GM19397 (cell line): ENCODE measurements at regions not wholly inside any gene's neighbourhood (a gene's known extent, or its start where the extent isn't known, plus 50 kb on each side); places are given as distances from the start of the nearest gene placed in this dataset.
"Not testable (repeated sequence)": the region's sequence is repeated elsewhere in the genome, so short reads cannot be mapped to it uniquely, and the experiment has no call there.

Experiments
- ATAC-seq: cut with Tn5 transposase; IDR thresholded peaks from one replicate; pipeline ENCODE4 v1.9.1; 2021; ENCODE audit warnings: mild to moderate bottlenecking, moderate library complexity; ENCODE audit not compliant: unreplicated experiment

DNA sequence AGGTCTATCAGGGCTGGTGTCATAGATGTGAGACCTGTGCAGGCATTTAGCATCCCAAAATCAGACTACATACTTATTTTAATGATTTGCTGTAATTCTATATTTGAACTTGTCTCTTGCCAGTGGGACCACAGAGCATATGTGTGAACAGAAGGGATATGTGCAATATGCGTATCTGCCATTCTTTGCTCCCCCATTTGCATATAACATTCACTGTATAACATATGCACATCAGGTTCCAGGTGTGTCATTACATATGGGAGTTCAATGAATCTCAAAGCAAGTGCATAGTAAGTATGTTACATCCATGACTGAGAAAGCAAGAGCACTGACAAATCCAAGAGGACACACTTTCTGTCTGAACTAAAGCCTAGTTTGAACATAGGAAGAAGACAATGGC is 1115.1 kb upstream of the CNTN5 start:
- no peak for ATAC-seq

DNA sequence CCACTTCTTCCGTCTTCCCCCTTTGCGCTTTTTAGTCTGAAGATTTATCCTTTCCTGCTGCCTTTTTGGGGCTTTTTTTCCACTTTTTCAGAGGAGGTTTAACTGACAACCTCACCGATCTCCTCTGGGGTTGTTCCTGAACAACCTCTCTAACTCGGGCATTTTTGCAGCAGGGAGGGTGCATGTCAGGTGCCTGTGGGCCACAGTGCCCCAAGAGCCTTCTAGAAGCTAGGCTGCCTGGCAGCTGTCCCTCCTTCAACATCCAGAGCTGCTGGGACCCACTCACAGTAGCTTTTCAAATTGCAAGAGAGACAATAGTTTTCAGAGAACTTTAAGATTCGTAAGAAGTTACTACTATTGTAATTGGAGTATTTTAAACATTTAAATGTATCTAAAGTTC is 1112.4 kb upstream of the CNTN5 start:
- no peak for ATAC-seq

DNA sequence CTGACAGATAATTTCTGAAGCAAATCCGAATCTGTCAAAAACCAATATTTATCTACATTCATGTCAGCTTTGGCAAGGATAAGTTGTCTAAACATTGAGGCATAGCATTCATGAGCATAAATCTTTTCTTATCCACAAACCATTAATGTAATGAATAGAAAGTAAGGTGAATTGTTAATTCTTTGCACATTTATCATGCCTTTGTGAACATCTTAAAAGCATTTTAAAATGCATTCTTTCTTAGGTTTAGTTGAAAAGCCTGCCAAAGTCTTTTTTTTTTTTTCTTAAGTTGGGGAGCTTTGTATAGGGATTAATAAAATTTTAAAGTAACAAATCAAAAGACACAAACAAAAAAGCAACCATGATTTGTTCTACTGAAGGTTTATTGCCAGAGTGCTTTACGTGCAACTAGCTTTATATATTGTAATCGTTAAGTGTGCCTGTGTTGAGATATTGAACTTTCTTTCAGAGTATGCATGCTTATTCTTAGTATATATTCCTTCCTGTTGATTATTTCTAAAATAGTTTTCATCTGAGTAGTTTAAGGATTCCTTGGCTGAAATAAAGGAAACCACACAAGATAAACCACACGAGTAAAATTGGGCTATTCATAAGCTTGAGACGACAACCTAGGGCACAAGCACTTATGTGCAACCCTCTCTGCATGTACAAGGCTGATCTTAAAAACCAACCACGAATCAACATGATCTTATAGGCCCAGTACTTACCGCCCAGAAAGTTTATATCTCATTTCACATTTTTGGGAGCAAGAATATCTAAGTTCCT is 1110.9 kb upstream of the CNTN5 start:
- no peak for ATAC-seq

DNA sequence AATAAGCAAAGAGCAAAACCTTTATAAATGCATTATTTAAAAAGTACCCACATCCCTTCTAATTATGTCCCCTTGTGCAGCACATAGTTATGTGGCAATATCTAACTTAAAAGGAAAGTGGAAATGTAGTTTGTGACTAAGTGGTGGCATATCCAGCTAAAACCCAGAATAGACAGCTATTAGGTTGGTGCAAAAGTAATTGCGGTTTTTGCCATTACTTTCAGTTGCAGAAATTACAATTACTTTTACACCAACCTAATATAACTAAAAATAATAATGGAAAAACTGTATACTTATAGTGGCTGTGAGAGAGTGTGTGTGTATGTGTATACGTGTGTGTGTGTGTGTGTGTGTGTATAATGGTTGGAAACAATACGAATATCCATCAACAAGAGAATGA is 1108.1 kb upstream of the CNTN5 start:
- no peak for ATAC-seq

DNA sequence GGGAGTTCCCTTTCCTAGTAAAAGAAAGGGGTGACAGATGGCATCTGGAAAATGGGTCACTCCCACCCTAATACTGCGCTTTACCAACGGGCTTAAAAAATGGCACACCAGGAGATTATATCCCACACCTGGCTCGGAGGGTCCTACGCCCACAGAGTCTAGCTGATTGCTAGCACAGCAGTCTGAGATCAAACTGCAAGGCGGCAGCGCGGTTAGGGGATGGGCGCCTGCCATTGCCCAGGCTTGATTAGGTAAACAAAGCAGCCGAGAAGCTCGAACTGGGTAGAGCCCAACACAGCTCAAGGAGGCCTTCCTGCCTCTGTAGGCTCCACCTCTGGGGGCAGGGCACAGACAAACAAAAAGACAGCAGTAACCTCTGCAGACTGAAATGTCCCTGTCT is 1097.8 kb upstream of the CNTN5 start:
- ATAC-seq: not testable (repeated sequence)

DNA sequence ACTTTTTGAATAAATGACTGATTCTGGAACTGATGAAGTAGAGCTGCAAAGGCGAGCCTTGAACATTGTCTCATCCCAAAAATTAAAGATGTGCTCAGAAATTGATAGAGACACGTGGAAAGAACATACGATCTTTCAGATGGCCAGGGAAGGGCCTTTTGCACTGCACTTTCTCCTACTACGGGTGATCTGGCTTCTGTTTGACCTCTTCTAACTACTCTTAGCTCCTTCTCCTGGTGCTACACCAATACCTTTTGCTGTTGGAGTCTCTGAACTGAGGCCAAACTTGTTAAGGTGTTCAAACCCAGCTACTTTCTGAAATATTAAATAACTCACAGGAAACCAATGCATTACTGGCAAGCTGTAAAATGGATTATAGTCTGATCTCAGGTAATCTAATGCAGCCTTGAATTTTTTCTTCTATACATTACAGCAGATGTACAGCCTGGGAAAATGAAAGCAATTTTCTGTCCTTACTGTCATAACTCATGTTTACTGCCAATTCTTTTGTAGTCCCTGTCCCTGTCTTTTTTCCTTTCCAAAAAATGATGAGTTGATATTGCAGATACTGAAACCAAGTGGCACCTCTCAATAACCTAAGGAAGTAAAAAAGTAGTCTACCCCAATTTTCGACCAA is 1086.1 kb upstream of the CNTN5 start:
- no peak for ATAC-seq

DNA sequence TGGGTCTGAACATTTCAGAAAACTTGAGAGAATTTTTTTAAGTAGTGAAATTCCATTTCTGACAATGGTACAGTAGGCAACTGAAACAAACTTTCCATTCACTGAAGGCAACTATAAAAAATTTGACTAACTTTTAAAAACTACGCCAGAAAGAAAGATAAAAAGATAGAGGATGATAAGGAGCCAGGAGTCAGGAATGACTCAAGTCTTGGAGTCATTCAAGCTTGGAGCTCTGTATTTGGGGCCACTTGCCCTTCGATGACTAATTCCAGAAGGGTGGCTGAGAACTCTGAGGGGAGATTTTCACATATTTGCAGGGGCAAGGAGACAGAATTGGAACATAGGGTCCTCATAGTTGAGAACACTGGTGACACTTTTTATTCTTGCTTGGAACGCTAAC is 1083.2 kb upstream of the CNTN5 start:
- no peak for ATAC-seq

DNA sequence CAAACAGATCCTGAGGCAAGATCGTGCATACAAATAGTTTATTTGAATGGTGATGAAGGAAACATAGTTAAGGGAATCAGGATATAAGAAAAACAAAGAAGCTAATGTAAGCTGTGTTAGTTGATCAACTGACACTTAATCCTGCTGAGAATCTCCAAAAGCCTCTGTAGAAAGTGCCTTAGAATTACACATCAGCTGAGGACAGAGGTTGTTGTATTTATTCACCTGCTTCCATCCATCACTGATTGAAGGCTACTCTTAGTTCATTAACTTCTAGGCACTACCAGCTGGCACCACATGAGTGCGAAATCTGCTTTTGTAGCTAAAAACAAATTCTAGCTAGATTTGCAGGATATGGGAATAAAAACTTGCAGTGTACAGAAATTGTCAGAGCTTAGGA is 1082.0 kb upstream of the CNTN5 start:
- ATAC-seq: no peak

DNA sequence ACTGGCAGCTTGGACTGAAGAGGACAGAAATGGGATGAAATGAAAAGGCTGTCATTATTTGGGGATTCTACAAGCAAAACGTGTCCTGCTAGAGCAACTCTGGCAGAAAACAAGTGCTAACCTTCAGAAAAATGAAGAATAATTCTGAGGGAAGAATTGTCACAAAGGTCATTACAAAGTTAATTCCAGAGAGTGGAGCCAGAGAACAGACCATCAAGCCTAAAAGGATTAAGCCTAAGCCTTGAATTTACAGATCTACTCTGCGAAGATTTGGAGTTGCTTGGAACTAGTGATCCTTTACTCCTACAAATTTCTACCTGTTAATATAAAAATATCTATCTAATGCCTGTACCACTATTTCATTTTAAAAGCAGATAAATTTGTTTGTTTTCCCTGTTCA is 1077.3 kb upstream of the CNTN5 start:
- no peak for ATAC-seq

DNA sequence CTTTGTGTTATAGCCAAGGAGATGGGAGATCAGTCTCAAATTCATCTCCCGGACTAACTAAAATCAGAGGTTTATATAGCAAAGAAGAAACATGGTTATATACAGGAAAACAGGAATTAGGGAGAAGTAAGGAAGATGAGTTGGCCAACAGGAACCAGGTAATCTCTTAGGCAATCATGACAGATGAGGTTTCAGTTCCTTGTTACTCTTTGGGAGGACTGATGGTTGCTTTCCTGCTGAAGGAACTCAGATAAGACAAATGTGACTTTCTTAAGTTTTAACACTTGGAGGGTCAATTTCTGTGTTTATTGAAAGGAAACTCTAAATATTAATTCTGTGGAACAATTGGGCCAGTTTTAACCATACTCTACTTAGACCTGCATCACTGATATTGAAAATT is 1072.0 kb upstream of the CNTN5 start:
- no peak for ATAC-seq

DNA sequence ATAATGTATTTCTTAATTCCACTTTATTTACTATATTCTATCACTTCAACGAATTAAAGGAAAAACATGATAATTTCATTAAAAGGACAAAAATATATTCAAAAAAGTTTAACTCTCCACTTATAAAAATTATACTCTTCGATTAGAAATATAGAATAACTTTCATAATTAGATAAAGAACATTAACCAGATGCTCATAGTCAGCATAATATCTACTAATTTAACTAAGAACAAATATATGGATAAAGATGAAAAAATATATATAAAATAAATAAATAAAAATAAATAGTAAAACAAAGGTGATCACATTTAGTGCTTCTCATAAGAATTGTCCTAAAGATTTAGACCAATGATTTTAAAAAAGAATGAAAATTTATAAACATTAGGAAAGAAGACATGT is 1065.2 kb upstream of the CNTN5 start:
- no peak for ATAC-seq

DNA sequence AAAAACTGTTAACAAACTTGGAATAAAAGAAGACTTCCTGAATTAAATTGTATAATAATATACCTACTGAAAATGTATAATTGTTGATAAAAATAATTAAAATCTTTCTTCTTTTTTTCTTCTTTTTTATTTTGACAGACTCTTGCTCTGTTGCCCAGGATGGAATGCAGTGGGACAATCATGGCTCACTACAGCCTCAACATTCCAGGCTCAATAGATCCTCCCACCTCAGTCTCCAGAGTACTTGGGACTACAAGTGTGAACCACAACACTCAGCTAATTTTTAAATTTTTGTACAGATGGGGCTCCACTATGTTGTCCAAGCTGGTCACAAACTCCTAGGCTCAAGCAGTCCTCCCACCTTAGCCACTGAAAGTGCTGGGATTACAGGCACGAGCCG is 1063.8 kb upstream of the CNTN5 start:
- no peak for ATAC-seq

DNA sequence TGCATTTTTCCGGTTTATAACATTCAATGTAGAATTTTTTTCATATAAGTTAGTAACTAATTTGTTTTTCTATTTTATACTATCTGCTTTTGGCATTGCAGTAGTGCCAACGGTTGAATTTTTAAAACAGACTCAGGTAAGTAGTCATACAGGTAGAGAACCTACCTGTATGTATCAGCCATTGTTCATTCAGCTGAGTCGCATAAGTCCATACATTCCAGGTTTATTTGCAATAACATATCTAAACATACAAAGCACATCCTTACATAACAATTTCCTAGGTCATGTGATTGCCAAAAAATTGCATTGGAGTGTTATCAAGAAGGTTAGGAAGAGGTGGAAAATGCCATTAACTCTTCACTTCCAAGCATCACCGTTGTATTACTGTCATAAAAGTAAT is 1059.3 kb upstream of the CNTN5 start:
- no peak for ATAC-seq

DNA sequence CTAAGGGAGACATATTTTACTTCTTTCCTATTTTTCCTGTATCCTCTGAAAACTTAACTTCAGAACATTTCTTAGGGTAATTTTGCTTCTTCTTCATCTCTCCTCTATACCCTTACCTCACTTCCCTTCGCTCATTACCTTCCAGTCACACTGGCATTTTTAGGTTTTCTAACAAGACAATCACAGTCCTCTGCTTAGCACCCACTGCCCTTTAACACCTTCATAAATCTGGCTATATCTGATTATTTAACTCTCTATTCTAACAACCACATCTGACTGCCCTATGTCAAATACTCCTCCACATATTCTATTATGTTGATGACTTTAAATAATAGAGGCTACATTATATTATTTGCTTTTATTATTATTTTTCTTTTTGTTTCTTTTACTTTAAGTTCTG is 1058.0 kb upstream of the CNTN5 start:
- ATAC-seq: no peak

DNA sequence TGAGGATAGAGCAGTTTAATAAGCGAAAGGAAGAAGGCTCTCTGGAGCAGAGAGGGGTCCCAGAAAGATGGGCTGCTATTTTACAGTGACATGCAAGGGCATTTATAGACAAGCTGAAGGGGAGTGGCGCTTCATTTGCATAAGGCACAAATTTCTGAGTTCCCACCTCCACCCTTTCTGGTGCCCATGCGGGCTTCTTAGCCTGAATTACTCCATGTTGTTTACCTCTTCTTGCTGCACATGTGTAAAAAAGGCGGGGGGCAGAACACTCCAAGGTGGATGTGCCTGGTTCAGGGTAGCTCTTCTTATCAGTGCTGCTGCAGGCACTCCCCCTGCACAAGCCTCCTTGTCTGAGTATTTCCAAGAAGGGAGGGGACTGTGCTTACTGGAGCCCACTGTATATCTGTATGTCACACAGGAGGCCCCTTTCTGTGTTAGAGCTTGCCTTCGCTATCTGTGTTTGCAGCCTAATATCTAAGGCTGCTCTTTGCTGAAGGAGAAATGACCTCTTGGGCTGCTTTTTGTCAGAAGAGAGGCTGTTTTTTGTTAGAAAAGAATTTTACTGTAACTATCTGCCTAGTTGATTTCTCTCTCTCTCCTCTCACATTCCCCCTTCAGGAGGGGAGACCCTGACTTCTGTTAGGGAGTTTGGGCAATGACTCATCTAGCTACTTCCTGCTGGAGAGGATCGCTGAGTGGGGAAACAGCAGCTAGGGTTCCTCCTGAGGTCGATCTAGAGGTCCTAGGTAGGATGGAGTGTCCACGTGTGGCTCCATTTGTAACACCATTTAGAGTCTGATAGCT is 1057.0 kb upstream of the CNTN5 start:
- ATAC-seq: no peak

DNA sequence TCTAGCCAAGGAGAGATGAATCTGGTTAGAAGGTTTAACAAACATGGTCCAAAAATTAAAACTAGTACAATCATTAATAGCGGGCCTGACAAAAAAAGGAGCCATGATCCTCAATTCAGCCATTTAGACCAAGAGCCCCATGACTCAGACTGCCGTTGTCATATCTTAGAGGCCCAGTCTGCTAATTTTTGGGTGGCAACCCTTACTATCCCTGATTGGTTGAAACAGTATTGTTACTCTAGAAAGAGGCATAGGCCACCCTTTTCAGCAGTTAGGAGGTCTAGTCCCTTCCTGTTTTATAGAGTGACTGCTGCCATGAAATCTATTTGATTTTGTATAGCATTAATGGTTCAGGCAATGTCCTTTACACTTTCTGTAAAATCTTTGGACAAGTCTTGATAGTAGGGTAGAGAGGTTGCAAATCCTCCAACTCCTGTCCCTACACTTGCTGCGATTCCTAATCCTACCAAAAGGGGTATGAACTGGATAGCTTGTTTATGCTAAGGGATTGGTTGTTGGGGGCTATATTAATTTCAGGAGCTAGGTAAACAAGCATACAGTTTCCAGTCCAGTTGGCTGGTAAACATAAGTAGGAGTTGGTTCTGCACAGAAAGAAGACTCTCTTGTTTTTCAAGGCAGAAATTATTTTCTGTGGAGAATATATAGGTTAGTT is 1056.3 kb upstream of the CNTN5 start:
- ATAC-seq: no peak

DNA sequence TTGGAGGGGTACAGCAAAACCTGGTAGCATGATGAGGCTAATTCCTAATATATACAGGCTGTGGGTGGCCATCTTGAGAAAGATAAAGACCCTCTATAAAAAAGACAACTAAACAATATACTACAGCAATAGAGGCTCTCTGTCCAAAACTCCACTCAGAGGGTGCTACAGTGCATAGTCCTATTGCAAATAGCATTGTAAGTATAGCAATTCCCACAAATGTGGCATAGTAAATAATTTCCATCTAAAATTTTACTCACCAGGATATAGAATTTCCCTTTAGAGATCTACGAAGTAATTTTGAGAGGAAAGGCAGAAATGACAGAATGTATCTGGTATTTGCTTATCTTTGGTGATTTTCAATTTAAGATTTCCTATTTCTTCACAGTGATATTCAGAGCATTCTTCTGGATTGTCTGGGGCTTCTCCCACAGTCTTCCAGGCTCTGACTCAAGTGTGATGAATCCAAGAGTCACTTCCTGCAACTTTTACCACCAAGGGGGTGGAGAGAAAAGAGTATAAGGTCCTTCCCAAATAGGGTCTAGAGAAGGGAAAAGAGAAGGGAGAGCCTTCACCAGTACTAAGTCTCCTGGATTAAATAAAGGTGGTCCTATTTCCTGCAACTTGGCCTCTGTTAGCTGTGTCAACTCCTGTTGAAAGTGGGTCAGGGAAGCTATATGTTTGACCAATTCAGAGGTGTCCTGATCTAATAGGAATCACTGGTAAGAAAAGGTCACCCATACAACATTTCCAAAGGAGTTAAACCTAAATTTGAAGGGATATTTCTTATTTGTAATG is 1054.7 kb upstream of the CNTN5 start:
- ATAC-seq: no peak

DNA sequence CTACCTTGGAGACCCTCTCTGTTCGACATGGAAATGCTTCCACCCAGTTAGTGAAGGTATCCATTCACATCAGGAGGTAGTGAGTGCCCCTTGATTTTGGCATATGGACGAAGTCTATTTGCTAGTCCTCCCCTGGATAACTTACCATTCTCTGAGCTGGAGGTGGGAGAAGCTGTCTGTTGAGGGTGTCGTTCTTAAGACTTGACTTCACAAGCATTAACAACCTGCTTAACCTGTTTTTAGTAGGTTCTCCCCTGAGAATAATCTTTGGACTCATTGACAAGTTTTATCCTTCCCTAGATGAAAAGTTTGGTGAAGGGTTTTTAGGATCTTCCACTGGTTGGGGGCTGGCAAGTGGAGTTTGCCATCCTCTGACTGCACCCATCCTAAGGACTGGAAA is 1053.8 kb upstream of the CNTN5 start:
- no peak for ATAC-seq

DNA sequence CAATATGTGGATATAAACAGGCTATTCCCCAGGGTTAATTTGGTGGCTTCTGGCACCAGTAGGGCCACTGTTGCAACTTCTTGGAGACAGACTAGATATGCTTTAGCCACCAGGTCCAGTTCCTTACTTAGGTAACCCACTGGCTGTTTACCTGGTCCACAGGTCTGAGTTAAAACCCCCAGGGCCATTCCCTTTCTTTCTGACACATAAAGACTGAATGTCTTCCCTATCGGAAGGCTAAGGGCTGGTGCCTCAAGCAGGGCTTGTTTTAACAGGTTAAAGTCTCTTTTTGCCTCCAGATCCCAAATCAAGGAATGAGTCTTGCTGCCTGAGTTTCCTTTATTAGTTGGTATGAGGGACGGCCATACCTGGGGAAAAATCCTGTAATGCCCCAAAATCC is 1052.7 kb upstream of the CNTN5 start:
- ATAC-seq: no peak

DNA sequence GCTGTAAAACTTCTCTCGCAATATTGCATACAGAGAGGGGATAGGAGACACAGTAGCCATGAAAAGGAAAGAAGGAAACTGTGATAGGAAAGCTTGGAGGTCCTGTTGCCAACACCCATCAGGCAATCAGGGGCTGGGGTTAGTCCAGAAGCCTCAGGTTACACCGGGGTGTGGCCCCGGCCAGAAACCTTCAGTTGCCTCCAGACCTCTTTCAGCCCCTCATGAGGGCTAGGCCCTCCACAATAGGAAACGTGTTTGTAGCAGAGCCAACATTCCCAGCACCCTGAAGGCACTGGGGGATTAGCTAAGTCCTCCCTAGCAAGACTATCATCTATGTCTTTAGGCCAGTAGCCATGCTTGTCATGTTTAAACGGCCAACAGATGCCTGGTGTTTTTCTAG is 1048.0 kb upstream of the CNTN5 start:
- ATAC-seq: no peak
